ENCODE measurements at regions not wholly inside any gene's neighbourhood (a gene's known extent, or its start where the extent isn't known, plus 50 kb on each side); places are given as distances from the start of the nearest gene placed in this dataset.

- no peaks in the 10 kb centered on the region for H3K27me3 ChIP-seq
- no peak overlapping the region for H3K27ac ChIP-seq
- H3K9me3 ChIP-seq, result no peaks in the 10 kb centered on the region
- no peak for DNase-seq
- no peaks in the 10 kb centered on the region for H3K4me1 ChIP-seq
- TF ChIP-seq, protein P1, sequence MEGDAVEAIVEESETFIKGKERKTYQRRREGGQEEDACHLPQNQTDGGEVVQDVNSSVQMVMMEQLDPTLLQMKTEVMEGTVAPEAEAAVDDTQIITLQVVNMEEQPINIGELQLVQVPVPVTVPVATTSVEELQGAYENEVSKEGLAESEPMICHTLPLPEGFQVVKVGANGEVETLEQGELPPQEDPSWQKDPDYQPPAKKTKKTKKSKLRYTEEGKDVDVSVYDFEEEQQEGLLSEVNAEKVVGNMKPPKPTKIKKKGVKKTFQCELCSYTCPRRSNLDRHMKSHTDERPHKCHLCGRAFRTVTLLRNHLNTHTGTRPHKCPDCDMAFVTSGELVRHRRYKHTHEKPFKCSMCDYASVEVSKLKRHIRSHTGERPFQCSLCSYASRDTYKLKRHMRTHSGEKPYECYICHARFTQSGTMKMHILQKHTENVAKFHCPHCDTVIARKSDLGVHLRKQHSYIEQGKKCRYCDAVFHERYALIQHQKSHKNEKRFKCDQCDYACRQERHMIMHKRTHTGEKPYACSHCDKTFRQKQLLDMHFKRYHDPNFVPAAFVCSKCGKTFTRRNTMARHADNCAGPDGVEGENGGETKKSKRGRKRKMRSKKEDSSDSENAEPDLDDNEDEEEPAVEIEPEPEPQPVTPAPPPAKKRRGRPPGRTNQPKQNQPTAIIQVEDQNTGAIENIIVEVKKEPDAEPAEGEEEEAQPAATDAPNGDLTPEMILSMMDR (IDR thresholded peaks at IDR 0.05), result no peak
- no peaks in the 10 kb centered on the region for H3K36me3 ChIP-seq
- intact Hi-C loops (cut with DNase I; ENCODE audit: low total_unique reads), result no loop called here
- H3K4me3 ChIP-seq, result no peak overlapping the region
These were observed 129.4 kb upstream of the PAX6 start for GRCh38 chr11:31940371-31941037.

- Histone ChIP-seq H3K36me3 (no peaks in the 10 kb centered on the region), H3K9me3 (no peaks in the 10 kb centered on the region), H3K27me3 (no peaks in the 10 kb centered on the region), H3K4me3 (no peak overlapping the region), H3K4me1 (no peaks in the 10 kb centered on the region), H3K27ac (no peak overlapping the region)
- TF ChIP-seq, protein P1 (IDR thresholded peaks at IDR 0.05), result no peak
- intact Hi-C loops (cut with DNase I; ENCODE audit: low total_unique reads), result loop anchor here (5.0 kb wide), 1 partner anchor 1892 kb away; no protein-coding TSS in a partner anchor
- no peak for DNase-seq
These were observed 127.9 kb upstream of the PAX6 start for GRCh38 chr11:31939004-31939403.

GRCh38 chr11:31936312-31936711 is 125.2 kb upstream of the PAX6 start:
- Histone ChIP-seq H3K36me3 (no peaks in the 10 kb centered on the region), H3K27ac (no peak overlapping the region), H3K4me3 (no peak overlapping the region), H3K9me3 (no peaks in the 10 kb centered on the region), H3K27me3 (peaks cover 0 to 3% of the 10 kb centered on the region in 2 donors), H3K4me1 (no peaks in the 10 kb centered on the region)
- TF ChIP-seq, protein P1 (IDR thresholded peaks at IDR 0.05), result no peak
- DNase-seq, result no peak
- intact Hi-C loops (cut with DNase I; ENCODE audit: low total_unique reads), result loop anchor here (5.0 kb wide), 1 partner anchor 1889 kb away; no protein-coding TSS in a partner anchor

GRCh38 chr11:31932879-31933278 is 121.8 kb upstream of the PAX6 start:
- H3K27me3 ChIP-seq, result peaks cover 0 to 3% of the 10 kb centered on the region in 2 donors
- H3K9me3 ChIP-seq, result no peaks in the 10 kb centered on the region
- H3K36me3 ChIP-seq, result no peaks in the 10 kb centered on the region
- no peak overlapping the region for H3K4me3 ChIP-seq
- intact Hi-C loops (cut with DNase I; ENCODE audit: low total_unique reads), result no loop called here
- TF ChIP-seq, protein P1 (IDR thresholded peaks at IDR 0.05), result no peak
- no peaks in the 10 kb centered on the region for H3K4me1 ChIP-seq
- DNase-seq, result no peak
- H3K27ac ChIP-seq, result no peak overlapping the region

GRCh38 chr11:31927982-31928381 is 116.9 kb upstream of the PAX6 start:
- no peaks in the 10 kb centered on the region for H3K36me3 ChIP-seq
- H3K4me1 ChIP-seq, result no peaks in the 10 kb centered on the region
- H3K4me3 ChIP-seq, result no peak overlapping the region
- intact Hi-C loops (cut with DNase I; ENCODE audit: low total_unique reads), result no loop called here
- no peaks in the 10 kb centered on the region for H3K9me3 ChIP-seq
- no peak overlapping the region for H3K27ac ChIP-seq
- DNase-seq, result no peak
- TF ChIP-seq, protein P1 (IDR thresholded peaks at IDR 0.05), result no peak
- H3K27me3 ChIP-seq, result no peaks in the 10 kb centered on the region

Data from tibial artery (tissue), 4 donors.